Astrocyte of the cerebellum (primary cell): ENCODE measurements at regions not wholly inside any gene's neighbourhood (a gene's known extent, or its start where the extent isn't known, plus 50 kb on each side); places are given as distances from the start of the nearest gene placed in this dataset.

Experiments used
- DNase-seq: peaks from one replicate; pipeline ENCODE4 v3.0.0-alpha.2; 2011; ENCODE audit warnings: low read depth
- H3K4me3 ChIP-seq: 2 replicates; pipeline ENCODE4 v1.5.1; 2011; ENCODE audit warnings: mild to moderate bottlenecking, low read depth, low read length, moderate library complexity
- CTCF ChIP-seq: IDR thresholded peaks from 2 replicates; pipeline ENCODE4 v1.5.1; 2012; ENCODE audit warnings: low read length, low read depth, moderate library complexity, mild to moderate bottlenecking; ENCODE audit errors: missing control alignments
- in situ Hi-C: cut with HindIII; loops from 2 replicates; pipeline ENCODE4 v1.10.0; 2017; ENCODE audit warnings: low sequenced_read_pairs

GRCh38 chr2:63767307-63767706, 74.4 kb upstream of the UGP2 start:
- in situ Hi-C loops = no loop called here
- TF ChIP-seq CTCF = no peak
- H3K4me3 ChIP-seq = no peak overlapping the region
- DNase-seq = no peak

DNA sequence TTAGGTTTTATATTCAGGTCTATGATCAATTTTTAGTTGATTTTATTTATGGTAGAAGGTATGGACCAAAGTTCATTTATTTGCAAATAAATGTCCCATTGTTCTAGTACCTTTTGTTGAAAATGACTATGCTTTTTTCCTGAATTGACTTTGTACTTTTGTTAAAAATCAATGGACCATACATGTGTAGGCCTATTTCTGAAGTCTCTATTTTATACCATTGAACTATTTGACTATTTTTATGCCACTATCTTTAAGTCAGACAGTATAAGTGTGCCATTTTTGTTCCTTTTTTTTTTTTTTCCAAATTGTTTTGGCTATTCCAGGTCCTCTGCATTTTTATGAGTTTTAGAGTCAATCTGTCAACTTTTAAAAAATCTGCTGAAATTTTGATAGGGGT, 73.6 kb upstream of the UGP2 start:
- TF ChIP-seq CTCF = no peak
- no peak overlapping the region for H3K4me3 ChIP-seq
- in situ Hi-C loops = no loop called here
- no peak for DNase-seq

GRCh38 chr2:63769915-63770314, 71.8 kb upstream of the UGP2 start:
- H3K4me3 ChIP-seq = no peak overlapping the region
- TF ChIP-seq CTCF = no peak
- in situ Hi-C loops = no loop called here
- no peak for DNase-seq

DNA sequence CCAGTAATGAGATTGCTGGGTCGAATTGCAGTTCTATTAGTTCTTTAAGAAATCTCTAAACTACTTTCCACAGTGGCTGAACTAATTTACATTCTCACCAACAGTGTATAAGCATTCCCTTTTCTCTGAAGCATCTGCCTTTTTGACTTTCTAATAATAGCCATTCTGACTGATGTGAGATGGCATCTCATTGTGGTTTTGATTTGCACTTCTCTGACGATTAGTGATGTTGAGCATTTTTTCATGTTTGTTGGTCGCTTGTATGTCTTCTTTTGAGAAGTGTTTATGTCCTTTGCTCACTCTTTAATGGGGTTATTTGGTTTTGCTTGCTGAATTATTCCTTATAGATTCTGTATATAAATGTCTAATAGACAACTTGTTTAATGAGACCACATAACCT, 69.6 kb upstream of the UGP2 start:
- H3K4me3 ChIP-seq = no peak overlapping the region
- in situ Hi-C loops = no loop called here
- DNase-seq = no peak
- no peak for TF ChIP-seq CTCF

- no peak for DNase-seq
- no peak overlapping the region for H3K4me3 ChIP-seq
- in situ Hi-C loops = no loop called here
- TF ChIP-seq CTCF = no peak
These were observed 66.5 kb upstream of the UGP2 start for GRCh38 chr2:63775191-63775590.

DNA sequence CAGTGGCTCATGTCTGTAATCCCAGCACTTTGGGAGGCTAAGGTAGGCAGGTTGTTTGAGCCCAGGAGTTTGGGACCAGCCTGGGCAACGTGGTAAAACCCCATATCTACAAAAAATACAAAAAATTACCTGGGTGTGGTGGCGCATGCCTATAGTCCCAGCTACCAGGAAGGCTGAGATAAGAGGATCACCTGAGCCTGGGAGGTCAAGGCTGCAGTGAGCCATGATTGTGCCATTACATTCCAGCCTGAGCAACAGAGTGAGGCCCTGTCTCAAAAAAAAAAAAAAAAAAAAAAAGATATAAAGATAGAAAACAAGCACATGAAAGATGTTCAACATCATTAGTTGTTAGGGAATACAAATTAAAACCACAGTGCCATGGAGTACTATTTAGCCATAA, 65.3 kb upstream of the UGP2 start:
- TF ChIP-seq CTCF = no peak
- no peak for DNase-seq
- in situ Hi-C loops = no loop called here
- H3K4me3 ChIP-seq = no peak overlapping the region

DNA sequence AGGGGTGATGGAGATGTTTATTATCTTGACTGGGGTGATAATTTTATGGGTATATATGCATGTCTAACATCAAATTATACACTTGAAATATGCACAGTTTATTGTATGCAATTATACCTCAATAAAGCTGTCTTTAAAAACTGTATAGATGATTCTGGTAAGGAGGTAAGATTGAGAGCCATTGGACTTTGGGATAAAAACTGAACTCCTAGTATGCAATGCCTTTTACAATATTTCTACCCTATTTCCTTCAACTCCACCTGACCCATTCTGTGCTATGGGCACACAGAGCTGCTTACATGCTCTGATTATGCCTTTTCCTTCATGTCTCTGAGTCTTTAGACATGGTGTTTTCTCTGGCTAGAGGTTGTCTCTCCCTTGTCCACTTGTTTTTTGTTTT, 63.9 kb upstream of the UGP2 start:
- no peak overlapping the region for H3K4me3 ChIP-seq
- TF ChIP-seq CTCF = no peak
- DNase-seq = no peak
- in situ Hi-C loops = no loop called here
